Bone marrow (tissue), 2 donors: ENCODE measurements at regions not wholly inside any gene's neighbourhood (a gene's known extent, or its start where the extent isn't known, plus 50 kb on each side); places are given as distances from the start of the nearest gene placed in this dataset.
"Not testable (repeated sequence)": the region's sequence is repeated elsewhere in the genome, so short reads cannot be mapped to it uniquely, and the experiment has no call there.

Source experiments
- DNase-seq, 2 donors: peaks; one replicate each; lab custom pipeline; 2025; lab: John Stamatoyannopoulos, UW

- DNase-seq: no peak
Observed at GRCh38 chr2:198630384-198630783, 826.0 kb downstream of the PLCL1 start.

GRCh38 chr2:198628596-198628995 is 824.2 kb downstream of the PLCL1 start:
- DNase-seq: no peak

GRCh38 chr2:198622986-198623730 is 818.8 kb downstream of the PLCL1 start:
- DNase-seq: no peak

- DNase-seq: no peak
Observed at GRCh38 chr2:198615972-198616371, 811.6 kb downstream of the PLCL1 start.

- DNase-seq: no peak
Observed at GRCh38 chr2:198611201-198611600, 806.8 kb downstream of the PLCL1 start.

GRCh38 chr2:198604599-198604998 is 800.2 kb downstream of the PLCL1 start:
- DNase-seq: no peak

- DNase-seq: not testable (repeated sequence)
Observed at GRCh38 chr2:198602986-198603385, 798.6 kb downstream of the PLCL1 start.

GRCh38 chr2:198597648-198598047 is 793.3 kb downstream of the PLCL1 start:
- no peak for DNase-seq

GRCh38 chr2:198596985-198597384 is 792.6 kb downstream of the PLCL1 start:
- DNase-seq: no peak

GRCh38 chr2:198595721-198596120 is 791.3 kb downstream of the PLCL1 start:
- DNase-seq: no peak

- no peak for DNase-seq
Observed at GRCh38 chr2:198591586-198591985, 787.2 kb downstream of the PLCL1 start.

- DNase-seq: no peak
Observed at GRCh38 chr2:198587741-198588140, 783.3 kb downstream of the PLCL1 start.

GRCh38 chr2:198587240-198587639 is 782.8 kb downstream of the PLCL1 start:
- no peak for DNase-seq

GRCh38 chr2:198571393-198571792 is 767.0 kb downstream of the PLCL1 start:
- DNase-seq: no peak

GRCh38 chr2:198558176-198558575 is 753.8 kb downstream of the PLCL1 start:
- DNase-seq: no peak

- DNase-seq: no peak
Observed at GRCh38 chr2:198546122-198546521, 741.7 kb downstream of the PLCL1 start.

- no peak for DNase-seq
Observed at GRCh38 chr2:198545411-198545810, 741.0 kb downstream of the PLCL1 start.

- DNase-seq: no peak
Observed at GRCh38 chr2:198544461-198544860, 740.1 kb downstream of the PLCL1 start.

- no peak for DNase-seq
Observed at GRCh38 chr2:198534756-198535155, 730.4 kb downstream of the PLCL1 start.

GRCh38 chr2:198525211-198525969 is 721.0 kb downstream of the PLCL1 start:
- no peak for DNase-seq

GRCh38 chr2:198523710-198524109 is 719.3 kb downstream of the PLCL1 start:
- no peak for DNase-seq

- DNase-seq: no peak
Observed at GRCh38 chr2:198518935-198519334, 714.5 kb downstream of the PLCL1 start.

- DNase-seq: no peak
Observed at GRCh38 chr2:198517976-198518375, 713.6 kb downstream of the PLCL1 start.
